Smooth muscle cell of the brain vasculature (primary cell): ENCODE measurements at regions not wholly inside any gene's neighbourhood (a gene's known extent, or its start where the extent isn't known, plus 50 kb on each side); places are given as distances from the start of the nearest gene placed in this dataset.

Experiments used
- DNase-seq: peaks from one replicate; pipeline ENCODE4 v3.0.0-alpha.2; 2012; ENCODE audit warnings: low read depth, low spot score

DNA sequence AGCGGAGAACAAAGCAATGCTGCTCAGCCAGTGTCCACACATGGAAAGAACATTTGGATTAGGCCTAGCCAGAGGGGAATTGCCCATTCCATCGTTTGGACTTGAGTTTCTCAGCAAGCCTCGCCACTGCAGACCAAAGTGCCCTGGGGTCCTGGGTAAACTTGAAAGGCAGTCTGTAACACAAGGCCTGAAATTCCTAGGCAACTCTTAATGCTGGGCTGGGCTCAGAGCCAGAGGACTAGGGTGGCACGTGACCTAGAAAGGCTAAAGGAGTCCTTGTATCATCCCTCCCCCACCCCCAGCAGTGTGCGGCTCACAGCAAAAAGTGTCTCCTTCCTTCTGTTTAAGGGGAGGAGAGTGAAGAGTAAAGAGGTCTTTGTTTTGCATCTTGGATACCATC lies 210.4 kb upstream of the ARX start:
- DNase-seq = no peak

GRCh38 chrX:25219480-25219879 lies 203.7 kb upstream of the ARX start:
- no peak for DNase-seq

GRCh38 chrX:25213611-25214010 lies 197.8 kb upstream of the ARX start:
- DNase-seq = no peak

DNA sequence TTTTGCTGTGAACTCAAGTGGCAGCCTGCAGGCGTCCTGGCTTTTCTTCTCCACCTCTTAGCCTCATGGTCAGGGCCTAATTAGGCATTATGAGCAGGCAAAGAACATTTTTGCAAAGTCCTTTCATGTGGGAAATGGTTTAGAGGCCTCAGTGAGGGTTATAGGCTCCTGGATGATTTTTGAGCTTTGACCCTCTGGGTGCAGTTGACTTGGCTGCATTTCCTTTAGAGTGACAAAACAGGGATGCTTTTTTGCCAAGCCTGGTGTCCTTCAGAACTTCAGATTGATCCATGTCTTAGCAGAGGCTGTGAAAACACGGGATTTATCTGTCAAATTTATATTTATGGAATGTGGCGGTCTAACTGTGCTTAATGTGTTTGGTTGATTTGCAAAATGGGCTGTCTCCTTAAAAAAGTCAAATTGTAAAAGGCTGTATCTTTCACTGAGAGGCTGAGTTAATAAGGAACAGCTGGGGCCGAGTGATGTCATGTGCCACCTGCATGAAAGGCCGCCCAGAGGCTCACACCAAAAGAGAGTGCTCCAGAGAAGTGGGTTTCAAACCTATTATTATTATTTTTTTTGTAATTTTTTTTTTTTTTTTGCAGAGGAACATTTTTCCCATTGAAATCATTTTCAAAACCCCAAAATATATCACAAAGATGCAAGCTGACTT lies 192.2 kb upstream of the ARX start:
- DNase-seq = no peak

GRCh38 chrX:25206778-25207177 lies 191.0 kb upstream of the ARX start:
- no peak for DNase-seq

GRCh38 chrX:25204182-25204581 lies 188.4 kb upstream of the ARX start:
- no peak for DNase-seq

DNA sequence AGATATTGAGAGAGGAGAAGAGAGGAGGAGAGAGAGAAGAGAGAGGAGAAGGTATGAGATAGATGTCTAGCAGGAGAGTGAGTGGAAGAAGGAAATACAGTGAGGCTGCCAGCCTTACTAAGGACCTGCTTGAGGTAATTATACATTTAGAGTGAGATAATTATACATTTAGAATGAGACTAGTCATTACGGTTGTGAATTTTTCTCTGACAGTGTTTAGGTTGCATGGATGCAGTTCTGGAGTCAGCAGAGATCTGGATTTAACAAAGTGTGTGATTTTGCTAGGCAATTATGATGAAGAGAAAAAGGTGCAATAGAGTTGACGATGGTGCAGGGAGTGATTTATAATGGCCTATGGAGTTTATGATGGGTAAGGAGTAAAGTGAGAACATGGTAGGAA lies 187.1 kb upstream of the ARX start:
- no peak for DNase-seq

GRCh38 chrX:25198891-25199290 lies 183.1 kb upstream of the ARX start:
- DNase-seq = no peak

DNA sequence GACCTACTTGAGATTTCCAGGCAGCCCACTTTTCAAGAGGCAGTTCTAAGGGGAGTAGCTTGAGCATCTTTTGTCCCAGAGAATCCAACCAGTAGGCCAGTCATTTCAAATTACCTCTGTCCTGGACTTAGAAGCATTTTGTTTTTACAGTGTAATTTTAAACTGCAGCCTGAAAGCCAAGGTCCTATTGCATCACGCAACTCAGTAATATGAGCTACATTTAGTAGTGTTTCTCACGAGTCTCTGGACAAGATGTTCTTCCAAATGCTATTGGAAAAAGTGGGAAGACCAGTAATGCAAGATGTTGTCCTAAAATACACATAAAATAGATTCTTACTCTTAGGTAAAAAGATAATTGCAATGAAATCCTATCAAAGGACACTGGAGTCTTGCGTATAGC lies 182.5 kb upstream of the ARX start:
- DNase-seq = no peak

DNA sequence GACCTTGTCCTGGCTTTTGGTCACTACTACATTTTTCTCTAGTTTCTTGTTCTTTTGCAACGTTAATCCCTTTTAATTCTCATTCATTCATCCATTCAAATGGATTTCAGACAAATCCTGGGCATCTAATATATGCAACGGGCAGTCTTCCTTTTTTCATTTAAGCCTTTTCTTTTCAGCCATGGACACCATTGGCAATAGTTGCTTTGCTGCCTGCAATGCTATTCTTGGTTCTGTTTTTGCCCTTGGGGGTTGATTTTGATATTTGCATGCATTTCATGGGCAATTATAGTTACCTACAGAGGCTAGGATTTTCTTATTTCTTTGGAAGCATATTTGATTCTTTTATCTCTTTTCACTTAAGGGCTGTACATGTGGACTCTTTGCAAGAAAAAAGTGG lies 180.5 kb upstream of the ARX start:
- DNase-seq = no peak

GRCh38 chrX:25191403-25191802 lies 175.6 kb upstream of the ARX start:
- no peak for DNase-seq

GRCh38 chrX:25181775-25182174 lies 166.0 kb upstream of the ARX start:
- no peak for DNase-seq

GRCh38 chrX:25180242-25180641 lies 164.5 kb upstream of the ARX start:
- no peak for DNase-seq

GRCh38 chrX:25178555-25178954 lies 162.8 kb upstream of the ARX start:
- DNase-seq = no peak

GRCh38 chrX:25175743-25176142 lies 160.0 kb upstream of the ARX start:
- DNase-seq = no peak

DNA sequence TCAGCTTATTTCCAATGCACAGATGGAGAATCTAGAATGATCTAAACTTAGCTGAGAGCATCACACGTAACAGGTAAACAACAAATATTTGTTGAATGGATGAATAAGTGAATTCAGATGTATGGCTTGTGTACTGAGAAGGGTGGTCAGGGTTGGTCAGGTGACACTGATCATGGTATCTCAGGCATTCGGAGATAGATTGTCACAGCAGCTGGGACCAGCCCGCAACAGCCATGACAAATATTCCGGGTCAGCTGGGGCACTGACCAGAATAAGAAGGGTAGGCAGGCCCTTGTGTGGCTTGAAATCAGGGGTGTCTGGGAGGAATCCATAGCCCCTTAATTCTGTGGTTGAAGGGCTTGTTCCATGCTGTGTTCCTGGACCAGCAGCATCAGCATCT lies 159.4 kb upstream of the ARX start:
- no peak for DNase-seq

- DNase-seq = no peak
These were observed 150.8 kb upstream of the ARX start for GRCh38 chrX:25166546-25166945.

DNA sequence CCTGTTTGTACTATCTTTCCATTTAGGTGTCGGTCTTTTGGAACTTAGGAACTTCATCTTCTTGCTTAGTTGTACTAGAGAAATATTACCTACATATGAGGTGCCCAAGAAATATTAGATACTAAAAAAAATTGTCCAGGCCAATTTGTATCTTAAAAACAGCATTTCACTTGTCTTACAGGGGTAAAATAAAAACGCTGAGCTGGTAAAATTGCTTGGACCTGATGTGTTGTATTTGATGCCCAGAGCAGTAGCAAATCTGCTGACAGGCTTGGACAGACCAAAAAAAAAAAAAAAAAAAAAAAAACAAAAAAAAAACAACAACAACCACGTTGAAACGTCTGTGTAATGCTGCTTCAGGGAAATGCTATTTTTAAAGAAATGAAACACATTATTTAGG lies 150.4 kb upstream of the ARX start:
- DNase-seq = no peak

- no peak for DNase-seq
These were observed 142.9 kb upstream of the ARX start for GRCh38 chrX:25158635-25159034.

GRCh38 chrX:25156832-25157231 lies 141.1 kb upstream of the ARX start:
- no peak for DNase-seq

DNA sequence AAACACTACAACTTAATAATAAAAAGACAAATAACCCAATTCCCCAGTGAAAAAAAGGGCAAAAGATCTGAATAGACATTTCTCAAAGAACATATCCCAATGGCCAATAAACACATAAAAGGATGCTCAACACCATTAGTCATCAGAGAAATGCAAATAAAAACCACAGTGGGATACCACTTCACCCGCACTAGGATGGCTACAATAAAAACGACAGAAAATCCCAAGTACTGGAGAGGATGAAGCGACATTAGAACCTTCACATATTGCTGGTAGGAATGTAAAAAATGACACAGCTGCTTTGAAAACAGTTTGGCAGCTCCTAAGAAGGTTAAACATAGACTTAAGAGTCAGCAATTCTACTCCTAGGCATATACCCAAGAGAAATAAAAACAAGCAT lies 140.6 kb upstream of the ARX start:
- peak; percentile 39 for DNase-seq

- DNase-seq = no peak
These were observed 138.4 kb upstream of the ARX start for GRCh38 chrX:25154168-25154567.

DNA sequence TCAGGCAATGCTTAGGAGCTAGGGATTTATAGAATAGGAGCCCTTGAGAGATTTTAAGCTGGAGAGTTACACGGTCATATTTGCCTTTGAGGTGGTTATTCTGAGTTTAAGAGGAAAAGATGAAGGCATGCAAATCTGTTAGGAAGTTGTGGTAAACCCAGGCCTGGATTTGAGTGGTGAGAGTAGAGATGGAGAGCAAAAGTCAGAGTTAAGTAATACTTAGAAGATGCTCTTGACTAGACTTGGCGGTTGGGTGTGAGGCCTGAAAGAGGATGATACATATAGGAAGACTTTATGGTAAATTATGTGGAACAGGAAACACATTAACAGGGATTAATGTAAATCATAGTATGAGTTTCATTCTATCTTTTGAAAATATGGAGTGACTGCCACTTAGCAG lies 136.0 kb upstream of the ARX start:
- no peak for DNase-seq
